HG03457 (cell line): ENCODE measurements at regions not wholly inside any gene's neighbourhood (a gene's known extent, or its start where the extent isn't known, plus 50 kb on each side); places are given as distances from the start of the nearest gene placed in this dataset.

Experiments
- ATAC-seq: cut with Tn5 transposase; IDR thresholded peaks from one replicate; pipeline ENCODE4 v1.9.1; 2021; ENCODE audit warnings: moderate number of reproducible peaks; ENCODE audit not compliant: unreplicated experiment

- ATAC-seq: no peak
Measured at GRCh38 chr14:101473795-101474562, 87.3 kb upstream of the DIO3 start.

- ATAC-seq: no peak
Measured at GRCh38 chr14:101474563-101475455, 86.5 kb upstream of the DIO3 start.

- no peak for ATAC-seq
Measured at GRCh38 chr14:101475456-101476257, 85.6 kb upstream of the DIO3 start.

- no peak for ATAC-seq
Measured at GRCh38 chr14:101476258-101476915, 84.9 kb upstream of the DIO3 start.

- ATAC-seq: no peak
Measured at GRCh38 chr14:101476916-101477553, 84.3 kb upstream of the DIO3 start.

- no peak for ATAC-seq
Measured at GRCh38 chr14:101477648-101478047, 83.6 kb upstream of the DIO3 start.

GRCh38 chr14:101478096-101478495, 83.2 kb upstream of the DIO3 start:
- no peak for ATAC-seq

- no peak for ATAC-seq
Measured at GRCh38 chr14:101478796-101479410, 82.4 kb upstream of the DIO3 start.

GRCh38 chr14:101480022-101480746, 81.1 kb upstream of the DIO3 start:
- no peak for ATAC-seq

GRCh38 chr14:101480747-101481530, 80.4 kb upstream of the DIO3 start:
- ATAC-seq: no peak

- no peak for ATAC-seq
Measured at GRCh38 chr14:101481557-101481956, 79.7 kb upstream of the DIO3 start.

- ATAC-seq: no peak
Measured at GRCh38 chr14:101482066-101482465, 79.2 kb upstream of the DIO3 start.

- ATAC-seq: no peak
Measured at GRCh38 chr14:101483829-101484228, 77.5 kb upstream of the DIO3 start.

GRCh38 chr14:101489092-101489760, 72.1 kb upstream of the DIO3 start:
- ATAC-seq: no peak

GRCh38 chr14:101490771-101491170, 70.5 kb upstream of the DIO3 start:
- ATAC-seq: no peak

GRCh38 chr14:101491841-101492240, 69.5 kb upstream of the DIO3 start:
- ATAC-seq: no peak

GRCh38 chr14:101492716-101493115, 68.6 kb upstream of the DIO3 start:
- no peak for ATAC-seq

GRCh38 chr14:101494826-101495225, 66.5 kb upstream of the DIO3 start:
- no peak for ATAC-seq
